ENCODE measurements at regions not wholly inside any gene's neighbourhood (a gene's known extent, or its start where the extent isn't known, plus 50 kb on each side); places are given as distances from the start of the nearest gene placed in this dataset.

- H3K4me3 ChIP-seq (ENCODE audit: low read length in 2 of 2), result no peak overlapping the region
- Mint-ChIP-seq H3K4me1 (no peaks in the 10 kb centered on the region), H3K9me3 (peaks cover 0 to 5% (median under 1%) of the 10 kb centered on the region in 8 donors), H3K27me3 (no peaks in the 10 kb centered on the region), H3K27ac (no peak overlapping the region), H3K4me3 (peak overlapping the region in 1 of 8 donors; percentile 15), H3K36me3 (no peaks in the 10 kb centered on the region)
- H3K36me3 ChIP-seq (ENCODE audit: insufficient read depth, low read length), result no peaks in the 10 kb centered on the region
- intact Hi-C loops (cut with micrococcal nuclease), result no loop called here
- no peak for DNase-seq
- H3K27ac ChIP-seq (ENCODE audit: low read depth, low read length), result no peak overlapping the region
- no peaks in the 10 kb centered on the region for H3K9me3 ChIP-seq (ENCODE audit: control insufficient read depth in 1 of 2, low read length in 2 of 2)
- ChIA-PET POLR2A (ENCODE audit: partially characterized antibody) (no interaction called here), CTCF (ENCODE audit: partially characterized antibody) (no interaction called here)
- H3K4me1 ChIP-seq (ENCODE audit: insufficient read depth, low read length), result no peaks in the 10 kb centered on the region
- no peaks in the 10 kb centered on the region for H3K27me3 ChIP-seq (ENCODE audit: insufficient read depth, low read length)
Observed at GRCh38 chr1:70714149-70714548, 303.1 kb downstream of the CTH start.

- Mint-ChIP-seq H3K27ac (no peak overlapping the region), H3K4me3 (no peak overlapping the region), H3K4me1 (no peaks in the 10 kb centered on the region), H3K36me3 (no peaks in the 10 kb centered on the region), H3K9me3 (peaks cover 0 to 6% (median under 1%) of the 10 kb centered on the region in 8 donors), H3K27me3 (no peaks in the 10 kb centered on the region)
- H3K9me3 ChIP-seq (ENCODE audit: control insufficient read depth in 1 of 2, low read length in 2 of 2), result no peaks in the 10 kb centered on the region
- H3K4me1 ChIP-seq (ENCODE audit: insufficient read depth, low read length), result no peaks in the 10 kb centered on the region
- POLR2A ChIA-PET (ENCODE audit: partially characterized antibody), result no interaction called here
- H3K27me3 ChIP-seq (ENCODE audit: insufficient read depth, low read length), result no peaks in the 10 kb centered on the region
- H3K4me3 ChIP-seq (ENCODE audit: low read length in 2 of 2), result no peak overlapping the region
- intact Hi-C loops (cut with micrococcal nuclease), result no loop called here
- DNase-seq, result no peak
- H3K27ac ChIP-seq (ENCODE audit: low read depth, low read length), result no peak overlapping the region
- no peaks in the 10 kb centered on the region for H3K36me3 ChIP-seq (ENCODE audit: insufficient read depth, low read length)
- CTCF ChIA-PET (ENCODE audit: partially characterized antibody), result no interaction called here
Observed at GRCh38 chr1:70717211-70717610, 306.1 kb downstream of the CTH start.

- Histone ChIP-seq H3K27ac (ENCODE audit: low read depth, low read length) (no peak overlapping the region), H3K27me3 (ENCODE audit: insufficient read depth, low read length) (no peaks in the 10 kb centered on the region), H3K36me3 (ENCODE audit: insufficient read depth, low read length) (no peaks in the 10 kb centered on the region), H3K4me3 (ENCODE audit: low read length in 2 of 2) (no peak overlapping the region), H3K4me1 (ENCODE audit: insufficient read depth, low read length) (no peaks in the 10 kb centered on the region), H3K9me3 (ENCODE audit: control insufficient read depth in 1 of 2, low read length in 2 of 2) (no peaks in the 10 kb centered on the region)
- peaks cover 0 to 6% (median 2%) of the 10 kb centered on the region in 8 donors for H3K9me3 Mint-ChIP-seq
- H3K27me3 Mint-ChIP-seq, result no peaks in the 10 kb centered on the region
- POLR2A ChIA-PET (ENCODE audit: partially characterized antibody), result no interaction called here
- no peak overlapping the region for H3K27ac Mint-ChIP-seq
- CTCF ChIA-PET (ENCODE audit: partially characterized antibody), result no interaction called here
- no peaks in the 10 kb centered on the region for H3K36me3 Mint-ChIP-seq
- H3K4me3 Mint-ChIP-seq, result no peak overlapping the region
- intact Hi-C loops (cut with micrococcal nuclease), result no loop called here
- no peak for DNase-seq
- no peaks in the 10 kb centered on the region for H3K4me1 Mint-ChIP-seq
Observed at GRCh38 chr1:70717656-70718055, 306.6 kb downstream of the CTH start.

GRCh38 chr1:70718086-70718630, 307.1 kb downstream of the CTH start:
- Mint-ChIP-seq H3K36me3 (no peaks in the 10 kb centered on the region), H3K4me3 (no peak overlapping the region), H3K27me3 (no peaks in the 10 kb centered on the region), H3K27ac (no peak overlapping the region), H3K4me1 (no peaks in the 10 kb centered on the region), H3K9me3 (peaks cover 0 to 8% (median 2%) of the 10 kb centered on the region in 8 donors)
- CTCF ChIA-PET (ENCODE audit: partially characterized antibody), result no interaction called here
- no peaks in the 10 kb centered on the region for H3K4me1 ChIP-seq (ENCODE audit: insufficient read depth, low read length)
- intact Hi-C loops (cut with micrococcal nuclease), result no loop called here
- no peak overlapping the region for H3K4me3 ChIP-seq (ENCODE audit: low read length in 2 of 2)
- no peaks in the 10 kb centered on the region for H3K27me3 ChIP-seq (ENCODE audit: insufficient read depth, low read length)
- no peaks in the 10 kb centered on the region for H3K9me3 ChIP-seq (ENCODE audit: control insufficient read depth in 1 of 2, low read length in 2 of 2)
- no peaks in the 10 kb centered on the region for H3K36me3 ChIP-seq (ENCODE audit: insufficient read depth, low read length)
- POLR2A ChIA-PET (ENCODE audit: partially characterized antibody), result no interaction called here
- no peak overlapping the region for H3K27ac ChIP-seq (ENCODE audit: low read depth, low read length)
- DNase-seq, result no peak

GRCh38 chr1:70719154-70719553, 308.1 kb downstream of the CTH start:
- Histone ChIP-seq H3K27me3 (ENCODE audit: insufficient read depth, low read length) (no peaks in the 10 kb centered on the region), H3K36me3 (ENCODE audit: insufficient read depth, low read length) (no peaks in the 10 kb centered on the region), H3K9me3 (ENCODE audit: control insufficient read depth in 1 of 2, low read length in 2 of 2) (no peaks in the 10 kb centered on the region), H3K27ac (ENCODE audit: low read depth, low read length) (no peak overlapping the region), H3K4me1 (ENCODE audit: insufficient read depth, low read length) (no peaks in the 10 kb centered on the region), H3K4me3 (ENCODE audit: low read length in 2 of 2) (no peak overlapping the region)
- H3K4me1 Mint-ChIP-seq, result no peaks in the 10 kb centered on the region
- CTCF ChIA-PET (ENCODE audit: partially characterized antibody), result no interaction called here
- peaks cover 0 to 18% (median 5%) of the 10 kb centered on the region in 8 donors for H3K9me3 Mint-ChIP-seq
- no peak overlapping the region for H3K4me3 Mint-ChIP-seq
- intact Hi-C loops (cut with micrococcal nuclease), result no loop called here
- no peaks in the 10 kb centered on the region for H3K36me3 Mint-ChIP-seq
- no peak overlapping the region for H3K27ac Mint-ChIP-seq
- no peak for DNase-seq
- no peaks in the 10 kb centered on the region for H3K27me3 Mint-ChIP-seq
- POLR2A ChIA-PET (ENCODE audit: partially characterized antibody), result no interaction called here

GRCh38 chr1:70720109-70720508, 309.0 kb downstream of the CTH start:
- Mint-ChIP-seq H3K36me3 (no peaks in the 10 kb centered on the region), H3K27ac (no peak overlapping the region), H3K27me3 (no peaks in the 10 kb centered on the region), H3K4me3 (no peak overlapping the region), H3K9me3 (peaks cover 2 to 27% (median 10%) of the 10 kb centered on the region in 8 donors), H3K4me1 (no peaks in the 10 kb centered on the region)
- CTCF ChIA-PET (ENCODE audit: partially characterized antibody), result no interaction called here
- no peaks in the 10 kb centered on the region for H3K9me3 ChIP-seq (ENCODE audit: control insufficient read depth in 1 of 2, low read length in 2 of 2)
- POLR2A ChIA-PET (ENCODE audit: partially characterized antibody), result no interaction called here
- no peak overlapping the region for H3K4me3 ChIP-seq (ENCODE audit: low read length in 2 of 2)
- intact Hi-C loops (cut with micrococcal nuclease), result no loop called here
- H3K27ac ChIP-seq (ENCODE audit: low read depth, low read length), result no peak overlapping the region
- DNase-seq, result no peak
- H3K27me3 ChIP-seq (ENCODE audit: insufficient read depth, low read length), result no peaks in the 10 kb centered on the region
- no peaks in the 10 kb centered on the region for H3K4me1 ChIP-seq (ENCODE audit: insufficient read depth, low read length)
- H3K36me3 ChIP-seq (ENCODE audit: insufficient read depth, low read length), result no peaks in the 10 kb centered on the region

GRCh38 chr1:70720521-70720920, 309.5 kb downstream of the CTH start:
- H3K4me3 ChIP-seq (ENCODE audit: low read length in 2 of 2), result no peak overlapping the region
- Mint-ChIP-seq H3K27ac (no peak overlapping the region), H3K4me1 (no peaks in the 10 kb centered on the region), H3K4me3 (no peak overlapping the region), H3K9me3 (peaks cover 6 to 31% (median 14%) of the 10 kb centered on the region in 8 donors), H3K27me3 (no peaks in the 10 kb centered on the region), H3K36me3 (no peaks in the 10 kb centered on the region)
- DNase-seq, result no peak
- no peak overlapping the region for H3K27ac ChIP-seq (ENCODE audit: low read depth, low read length)
- no peaks in the 10 kb centered on the region for H3K36me3 ChIP-seq (ENCODE audit: insufficient read depth, low read length)
- ChIA-PET POLR2A (ENCODE audit: partially characterized antibody) (no interaction called here), CTCF (ENCODE audit: partially characterized antibody) (no interaction called here)
- intact Hi-C loops (cut with micrococcal nuclease), result no loop called here
- no peaks in the 10 kb centered on the region for H3K9me3 ChIP-seq (ENCODE audit: control insufficient read depth in 1 of 2, low read length in 2 of 2)
- H3K27me3 ChIP-seq (ENCODE audit: insufficient read depth, low read length), result no peaks in the 10 kb centered on the region
- no peaks in the 10 kb centered on the region for H3K4me1 ChIP-seq (ENCODE audit: insufficient read depth, low read length)

- H3K4me1 ChIP-seq (ENCODE audit: insufficient read depth, low read length), result no peaks in the 10 kb centered on the region
- DNase-seq, result no peak
- H3K4me3 Mint-ChIP-seq, result no peak overlapping the region
- CTCF ChIA-PET (ENCODE audit: partially characterized antibody), result no interaction called here
- H3K36me3 Mint-ChIP-seq, result peaks cover 0 to 4% of the 10 kb centered on the region in 2 donors
- POLR2A ChIA-PET (ENCODE audit: partially characterized antibody), result no interaction called here
- intact Hi-C loops (cut with micrococcal nuclease), result no loop called here
- H3K27ac Mint-ChIP-seq, result no peak overlapping the region
- H3K9me3 Mint-ChIP-seq, result peaks cover 9 to 41% (median 25%) of the 10 kb centered on the region in 8 donors
- H3K4me1 Mint-ChIP-seq, result no peaks in the 10 kb centered on the region
- H3K4me3 ChIP-seq (ENCODE audit: low read length in 2 of 2), result no peak overlapping the region
- no peaks in the 10 kb centered on the region for H3K36me3 ChIP-seq (ENCODE audit: insufficient read depth, low read length)
- no peaks in the 10 kb centered on the region for H3K9me3 ChIP-seq (ENCODE audit: control insufficient read depth in 1 of 2, low read length in 2 of 2)
- H3K27ac ChIP-seq (ENCODE audit: low read depth, low read length), result no peak overlapping the region
- H3K27me3 ChIP-seq (ENCODE audit: insufficient read depth, low read length), result no peaks in the 10 kb centered on the region
- H3K27me3 Mint-ChIP-seq, result no peaks in the 10 kb centered on the region
Observed at GRCh38 chr1:70727886-70728489, 316.9 kb downstream of the CTH start.

Data from CD4-positive, alpha-beta memory T cell (primary cell).